ENCODE measurements at regions not wholly inside any gene's neighbourhood (a gene's known extent, or its start where the extent isn't known, plus 50 kb on each side); places are given as distances from the start of the nearest gene placed in this dataset.

GRCh38 chr17:77889135-77889505 lies 69.4 kb upstream of the TNRC6C start:
- no peak for TF ChIP-seq HNF4A (conservative IDR thresholded peaks at IDR 0.05)
- TF ChIP-seq RXRA (IDR thresholded peaks at IDR 0.05): no peak
- TF ChIP-seq, protein P1, sequence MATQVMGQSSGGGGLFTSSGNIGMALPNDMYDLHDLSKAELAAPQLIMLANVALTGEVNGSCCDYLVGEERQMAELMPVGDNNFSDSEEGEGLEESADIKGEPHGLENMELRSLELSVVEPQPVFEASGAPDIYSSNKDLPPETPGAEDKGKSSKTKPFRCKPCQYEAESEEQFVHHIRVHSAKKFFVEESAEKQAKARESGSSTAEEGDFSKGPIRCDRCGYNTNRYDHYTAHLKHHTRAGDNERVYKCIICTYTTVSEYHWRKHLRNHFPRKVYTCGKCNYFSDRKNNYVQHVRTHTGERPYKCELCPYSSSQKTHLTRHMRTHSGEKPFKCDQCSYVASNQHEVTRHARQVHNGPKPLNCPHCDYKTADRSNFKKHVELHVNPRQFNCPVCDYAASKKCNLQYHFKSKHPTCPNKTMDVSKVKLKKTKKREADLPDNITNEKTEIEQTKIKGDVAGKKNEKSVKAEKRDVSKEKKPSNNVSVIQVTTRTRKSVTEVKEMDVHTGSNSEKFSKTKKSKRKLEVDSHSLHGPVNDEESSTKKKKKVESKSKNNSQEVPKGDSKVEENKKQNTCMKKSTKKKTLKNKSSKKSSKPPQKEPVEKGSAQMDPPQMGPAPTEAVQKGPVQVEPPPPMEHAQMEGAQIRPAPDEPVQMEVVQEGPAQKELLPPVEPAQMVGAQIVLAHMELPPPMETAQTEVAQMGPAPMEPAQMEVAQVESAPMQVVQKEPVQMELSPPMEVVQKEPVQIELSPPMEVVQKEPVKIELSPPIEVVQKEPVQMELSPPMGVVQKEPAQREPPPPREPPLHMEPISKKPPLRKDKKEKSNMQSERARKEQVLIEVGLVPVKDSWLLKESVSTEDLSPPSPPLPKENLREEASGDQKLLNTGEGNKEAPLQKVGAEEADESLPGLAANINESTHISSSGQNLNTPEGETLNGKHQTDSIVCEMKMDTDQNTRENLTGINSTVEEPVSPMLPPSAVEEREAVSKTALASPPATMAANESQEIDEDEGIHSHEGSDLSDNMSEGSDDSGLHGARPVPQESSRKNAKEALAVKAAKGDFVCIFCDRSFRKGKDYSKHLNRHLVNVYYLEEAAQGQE (IDR thresholded peaks at IDR 0.05): no peak
- TF ChIP-seq GABPA (IDR thresholded peaks at IDR 0.05 in 1 of 2, conservative IDR thresholded peaks at IDR 0.05 in 1 of 2): no peak
- TF ChIP-seq HNF4G (IDR thresholded peaks at IDR 0.05): no peak
- TF ChIP-seq FOXA1 (IDR thresholded peaks at IDR 0.05): no peak
- no peak for TF ChIP-seq RAD21 (IDR thresholded peaks at IDR 0.05)
- no peak for TF ChIP-seq EGR1 (IDR thresholded peaks at IDR 0.05; ENCODE audit: low read depth in 2 of 2)
- TF ChIP-seq TAF1 (conservative IDR thresholded peaks at IDR 0.05): no peak
- TF ChIP-seq YY1 (IDR thresholded peaks at IDR 0.05): no peak
- TF ChIP-seq, protein P2, sequence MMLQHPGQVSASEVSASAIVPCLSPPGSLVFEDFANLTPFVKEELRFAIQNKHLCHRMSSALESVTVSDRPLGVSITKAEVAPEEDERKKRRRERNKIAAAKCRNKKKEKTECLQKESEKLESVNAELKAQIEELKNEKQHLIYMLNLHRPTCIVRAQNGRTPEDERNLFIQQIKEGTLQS (IDR thresholded peaks at IDR 0.05): no peak
- Histone ChIP-seq H3K9me3 (ENCODE audit: control insufficient read depth in 4 of 4, low read length in 3 of 4) (no peaks in the 10 kb centered on the region), H3K4me1 (ENCODE audit: control insufficient read depth in 4 of 4, insufficient read depth in 4 of 4, low read length in 3 of 4) (peaks cover 0 to 14% (median 7%) of the 10 kb centered on the region in 4 donors), H3K27me3 (ENCODE audit: control insufficient read depth in 4 of 4, insufficient read depth in 4 of 4, low read length in 3 of 4) (peaks cover 0 to 4% (median 0%) of the 10 kb centered on the region in 4 donors), H3K36me3 (ENCODE audit: control insufficient read depth in 4 of 4, insufficient read depth in 3 of 4, low read depth in 1 of 4, low read length in 3 of 4) (no peaks in the 10 kb centered on the region), H3K4me3 (ENCODE audit: low read depth in 1 of 3, low read length in 3 of 3) (no peak overlapping the region), H3K27ac (ENCODE audit: low read depth in 1 of 2, low read length in 2 of 2) (no peak overlapping the region), H3K9ac (ENCODE audit: low read depth in 1 of 2, low read length in 2 of 2) (no peak overlapping the region)
- 80% methylated on average over 4 of the region's 4 CpGs for WGBS
- no peak for DNase-seq (ENCODE audit: low spot score)

DNA sequence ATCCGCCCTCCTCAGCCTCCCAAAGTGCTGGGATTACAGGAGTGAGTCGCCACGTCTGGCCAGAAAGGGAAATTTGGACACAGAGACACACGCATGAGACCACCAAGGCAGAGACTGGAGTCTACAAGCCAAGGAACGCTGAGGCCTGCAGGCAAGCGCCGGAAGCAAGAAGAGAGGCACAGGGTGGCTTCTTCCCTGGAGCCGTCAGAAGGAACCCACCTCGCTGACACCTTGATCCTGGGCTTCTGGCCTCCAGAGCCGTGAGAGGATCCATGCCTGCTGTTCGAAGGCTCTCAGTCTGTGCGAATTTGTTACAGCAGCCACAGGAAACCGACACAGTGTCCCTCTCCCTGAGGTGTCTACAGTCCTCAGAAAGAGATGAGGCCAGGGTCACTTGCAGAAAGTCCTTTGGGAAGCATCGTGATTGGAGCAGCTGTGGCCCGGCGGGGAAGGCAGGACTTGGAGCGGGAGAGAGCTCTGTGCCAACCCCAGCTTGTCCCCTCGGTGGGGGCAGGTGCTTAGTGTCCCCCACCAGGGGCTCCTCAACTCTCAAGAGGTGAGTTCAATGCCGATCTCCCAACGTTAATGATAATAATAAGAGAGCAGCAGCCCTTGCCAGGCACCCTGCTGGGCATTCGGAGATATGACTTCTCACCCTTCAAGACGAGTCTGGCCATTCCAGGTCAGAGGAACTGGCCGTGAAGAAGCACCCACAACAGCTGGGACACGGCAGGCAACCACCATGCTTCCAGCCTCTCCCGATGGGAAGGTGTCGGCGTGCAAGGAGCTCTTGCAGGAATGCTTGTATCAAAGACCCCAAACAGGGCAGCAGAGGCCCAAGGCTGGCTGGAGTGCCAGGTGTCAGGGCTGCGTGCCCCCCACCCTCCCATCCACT lies 68.4 kb upstream of the TNRC6C start:
- H3K4me3 ChIP-seq (ENCODE audit: low read depth in 1 of 3, low read length in 3 of 3): no peak overlapping the region
- H3K9me3 ChIP-seq (ENCODE audit: control insufficient read depth in 4 of 4, low read length in 3 of 4): no peaks in the 10 kb centered on the region
- peaks cover 0 to 14% (median 7%) of the 10 kb centered on the region in 4 donors for H3K4me1 ChIP-seq (ENCODE audit: control insufficient read depth in 4 of 4, insufficient read depth in 4 of 4, low read length in 3 of 4)
- peaks cover 0 to 4% (median 0%) of the 10 kb centered on the region in 4 donors for H3K27me3 ChIP-seq (ENCODE audit: control insufficient read depth in 4 of 4, insufficient read depth in 4 of 4, low read length in 3 of 4)
- no peak for TF ChIP-seq CTCF (IDR thresholded peaks at IDR 0.05; ENCODE audit: low read depth, low read length, missing input control)
- no peak for TF ChIP-seq HNF4G (IDR thresholded peaks at IDR 0.05)
- TF ChIP-seq HNF4A (conservative IDR thresholded peaks at IDR 0.05): no peak
- TF ChIP-seq SP1 (IDR thresholded peaks at IDR 0.05): no peak
- TF ChIP-seq FOXA2 (IDR thresholded peaks at IDR 0.05): no peak
- no peak for TF ChIP-seq RAD21 (IDR thresholded peaks at IDR 0.05)
- TF ChIP-seq, protein P1 (IDR thresholded peaks at IDR 0.05): no peak
- TF ChIP-seq JUND (IDR thresholded peaks at IDR 0.05): no peak
- TF ChIP-seq, protein P2 (IDR thresholded peaks at IDR 0.05): no peak
- TF ChIP-seq EGR1 (IDR thresholded peaks at IDR 0.05; ENCODE audit: low read depth in 2 of 2): no peak
- WGBS: 79% methylated on average over 28 of the region's 28 CpGs
- H3K36me3 ChIP-seq (ENCODE audit: control insufficient read depth in 4 of 4, insufficient read depth in 3 of 4, low read depth in 1 of 4, low read length in 3 of 4): no peaks in the 10 kb centered on the region
- H3K9ac ChIP-seq (ENCODE audit: low read depth in 1 of 2, low read length in 2 of 2): no peak overlapping the region
- no peak overlapping the region for H3K27ac ChIP-seq (ENCODE audit: low read depth in 1 of 2, low read length in 2 of 2)
- DNase-seq (ENCODE audit: low spot score): no peak

All from liver (tissue), 8 donors.